Transverse colon (tissue), 4 donors: ENCODE measurements at regions not wholly inside any gene's neighbourhood (a gene's known extent, or its start where the extent isn't known, plus 50 kb on each side); places are given as distances from the start of the nearest gene placed in this dataset.

Experiments used
- EP300 ChIP-seq: sonication (generic); formaldehyde crosslinking; IDR thresholded peaks from one replicate; pipeline ENCODE4 v1.6.1; 2017; ENCODE audit warnings: antibody characterized with exemption, low read depth
- POLR2AphosphoS5 ChIP-seq, 3 donors: sonication (generic); formaldehyde crosslinking; IDR thresholded peaks; one replicate each; pipeline ENCODE4 v1.6.1; 2016; ENCODE audit warnings: antibody characterized with exemption in 3 of 3
- TF ChIP-seq, protein P1 (sequence below), 5 experiments: fragments of 200-600 bp in 3 of 5; fragments of 450-650 bp in 2 of 5; sonication (generic) in 3 of 5; IDR thresholded peaks; 1 replicate in 2 of 5; 2 replicates in 3 of 5; pipeline ENCODE4 v1.5.1; 2016 to 2017; ENCODE audit warnings: antibody characterized with exemption in 5 of 5, inconsistent platforms in 3 of 5, mild to moderate bottlenecking in 2 of 5, moderate library complexity in 1 of 5

DNA sequence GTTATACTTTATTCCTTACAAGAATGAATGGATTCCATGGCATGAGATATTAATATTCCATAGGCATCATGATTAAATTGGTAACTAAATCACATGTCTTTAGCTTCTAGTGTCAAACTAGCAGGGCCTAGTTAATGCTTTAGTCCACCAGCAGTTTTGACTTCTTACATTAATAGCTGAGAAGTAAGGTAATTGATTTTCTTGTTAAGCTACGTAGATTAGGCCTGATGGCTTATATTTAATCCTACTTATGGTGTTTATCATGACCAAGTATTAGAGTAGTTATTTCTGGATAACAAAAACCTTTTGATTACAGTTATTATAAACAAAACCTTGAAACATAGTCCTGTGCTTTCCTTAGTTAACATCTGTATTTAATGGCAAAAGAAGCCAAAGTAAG is 184.5 kb downstream of the TANC2 start:
- TF ChIP-seq POLR2AphosphoS5 (IDR thresholded peaks at IDR 0.05) (no peak), EP300 (no peak)
- TF ChIP-seq, protein P1, sequence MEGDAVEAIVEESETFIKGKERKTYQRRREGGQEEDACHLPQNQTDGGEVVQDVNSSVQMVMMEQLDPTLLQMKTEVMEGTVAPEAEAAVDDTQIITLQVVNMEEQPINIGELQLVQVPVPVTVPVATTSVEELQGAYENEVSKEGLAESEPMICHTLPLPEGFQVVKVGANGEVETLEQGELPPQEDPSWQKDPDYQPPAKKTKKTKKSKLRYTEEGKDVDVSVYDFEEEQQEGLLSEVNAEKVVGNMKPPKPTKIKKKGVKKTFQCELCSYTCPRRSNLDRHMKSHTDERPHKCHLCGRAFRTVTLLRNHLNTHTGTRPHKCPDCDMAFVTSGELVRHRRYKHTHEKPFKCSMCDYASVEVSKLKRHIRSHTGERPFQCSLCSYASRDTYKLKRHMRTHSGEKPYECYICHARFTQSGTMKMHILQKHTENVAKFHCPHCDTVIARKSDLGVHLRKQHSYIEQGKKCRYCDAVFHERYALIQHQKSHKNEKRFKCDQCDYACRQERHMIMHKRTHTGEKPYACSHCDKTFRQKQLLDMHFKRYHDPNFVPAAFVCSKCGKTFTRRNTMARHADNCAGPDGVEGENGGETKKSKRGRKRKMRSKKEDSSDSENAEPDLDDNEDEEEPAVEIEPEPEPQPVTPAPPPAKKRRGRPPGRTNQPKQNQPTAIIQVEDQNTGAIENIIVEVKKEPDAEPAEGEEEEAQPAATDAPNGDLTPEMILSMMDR (IDR thresholded peaks at IDR 0.05): no peak
